DMS 273 treated with DMSO at 0.1 percent for 48 hours (cell line): ENCODE measurements at regions not wholly inside any gene's neighbourhood (a gene's known extent, or its start where the extent isn't known, plus 50 kb on each side); places are given as distances from the start of the nearest gene placed in this dataset.
"Not testable (repeated sequence)": the region's sequence is repeated elsewhere in the genome, so short reads cannot be mapped to it uniquely, and the experiment has no call there.

Experiments used
- DNase-seq: peaks from one replicate; lab custom pipeline; 2025; lab: John Stamatoyannopoulos, UW

GRCh38 chr7:142698429-142698828, 50.8 kb upstream of the PRSS1 start:
- DNase-seq: no peak

- DNase-seq: no peak
Observed at GRCh38 chr7:142697270-142697669, 52.0 kb upstream of the PRSS1 start.

- DNase-seq: no peak
Observed at GRCh38 chr7:142696456-142697179, 52.7 kb upstream of the PRSS1 start.

- no peak for DNase-seq
Observed at GRCh38 chr7:142693911-142694310, 55.4 kb upstream of the PRSS1 start.

- DNase-seq: no peak
Observed at GRCh38 chr7:142690554-142691182, 58.6 kb upstream of the PRSS1 start.

- no peak for DNase-seq
Observed at GRCh38 chr7:142689439-142690120, 59.7 kb upstream of the PRSS1 start.

- no peak for DNase-seq
Observed at GRCh38 chr7:142685877-142686508, 63.3 kb upstream of the PRSS1 start.

- DNase-seq: no peak
Observed at GRCh38 chr7:142681314-142682092, 67.8 kb upstream of the PRSS1 start.

GRCh38 chr7:142671506-142671905, 77.8 kb upstream of the PRSS1 start:
- DNase-seq: no peak

GRCh38 chr7:142670511-142670910, 78.8 kb upstream of the PRSS1 start:
- DNase-seq: no peak

- no peak for DNase-seq
Observed at GRCh38 chr7:142669074-142669654, 80.1 kb upstream of the PRSS1 start.

- no peak for DNase-seq
Observed at GRCh38 chr7:142668495-142668894, 80.8 kb upstream of the PRSS1 start.

GRCh38 chr7:142657376-142657775, 91.9 kb upstream of the PRSS1 start:
- DNase-seq: no peak

- no peak for DNase-seq
Observed at GRCh38 chr7:142654398-142654797, 94.9 kb upstream of the PRSS1 start.

- no peak for DNase-seq
Observed at GRCh38 chr7:142647749-142648148, 101.5 kb upstream of the PRSS1 start.

GRCh38 chr7:142646386-142647140, 102.7 kb upstream of the PRSS1 start:
- DNase-seq: no peak

- no peak for DNase-seq
Observed at GRCh38 chr7:142645777-142646176, 103.5 kb upstream of the PRSS1 start.

GRCh38 chr7:142642316-142642715, 107.0 kb upstream of the PRSS1 start:
- DNase-seq: no peak

GRCh38 chr7:142641252-142641651, 108.0 kb upstream of the PRSS1 start:
- DNase-seq: not testable (repeated sequence)

GRCh38 chr7:142638581-142638980, 110.7 kb upstream of the PRSS1 start:
- no peak for DNase-seq

GRCh38 chr7:142637240-142637639, 112.0 kb upstream of the PRSS1 start:
- DNase-seq: no peak
